K562 (cell line): ENCODE measurements at regions not wholly inside any gene's neighbourhood (a gene's known extent, or its start where the extent isn't known, plus 50 kb on each side); places are given as distances from the start of the nearest gene placed in this dataset.

ENCODE experiments used
- CBFA2T2 ChIP-seq: fragments of 450-650 bp; conservative IDR thresholded peaks from 2 replicates; pipeline ENCODE4 v1.6.1; 2017; ENCODE audit warnings: mild to moderate bottlenecking
- EP400 ChIP-seq: fragments of 450-650 bp; IDR thresholded peaks from 2 replicates; pipeline ENCODE4 v1.6.1; 2017; ENCODE audit warnings: antibody characterized with exemption, mild to moderate bottlenecking, moderate library complexity
- ETV1 ChIP-seq: fragments of 450-650 bp; conservative IDR thresholded peaks from 2 replicates; pipeline ENCODE4 v1.6.1; 2016; ENCODE audit warnings: missing genetic modification characterization, control low read depth, low read depth, missing compliant biosample characterization
- HNRNPLL ChIP-seq: fragments of 200-400 bp; formaldehyde crosslinking; IDR thresholded peaks from 2 replicates; pipeline ENCODE4 v1.6.1; 2017; ENCODE audit warnings: low read length, low read depth, mild to moderate bottlenecking; ENCODE audit not compliant: poor library complexity, severe bottlenecking
- LCOR ChIP-seq: sonication (generic); formaldehyde crosslinking; IDR thresholded peaks from 2 replicates; pipeline ENCODE4 v1.8.0; 2022; ENCODE audit warnings: mild to moderate bottlenecking, missing genetic modification reagents
- TEAD1 ChIP-seq, 2 experiments: fragments of 450-650 bp in 1 of 2; sonication (generic) in 1 of 2; formaldehyde crosslinking; IDR thresholded peaks; 2 replicates each; pipeline versions ENCODE4 v1.4.0 to v1.8.0; 2020 to 2022; ENCODE audit warnings: mild to moderate bottlenecking in 2 of 2, missing genetic modification reagents in 1 of 2
- TGIF2 ChIP-seq: sonication (generic); formaldehyde crosslinking; IDR thresholded peaks from 2 replicates; pipeline ENCODE4 v1.8.1; 2022; ENCODE audit warnings: mild to moderate bottlenecking, missing genetic modification reagents, moderate library complexity
- ZNF274 ChIP-seq: IDR thresholded peaks from 2 replicates; pipeline ENCODE4 v1.6.1; 2011; ENCODE audit warnings: low read depth, mild to moderate bottlenecking, low read length, moderate library complexity, borderline replicate concordance
- TF ChIP-seq, protein P1 (sequence below): fragments of 450-650 bp; IDR thresholded peaks from 2 replicates; pipeline ENCODE4 v1.6.1; 2016; ENCODE audit warnings: mild to moderate bottlenecking, moderate library complexity

GRCh38 chr6:105892577-105893262 is 193.4 kb upstream of the PRDM1 start (continued):
- TF ChIP-seq TGIF2 (CRISPR knock-in tag) (no peak), TEAD1 (CRISPR knock-in tag; IDR thresholded peaks at IDR 0.05) (no peak), HNRNPLL (no peak), EP400 (no peak), ZNF274 (no peak), CBFA2T2 (no peak), ETV1 (tag) (no peak), LCOR (CRISPR knock-in tag) (no peak)
- TF ChIP-seq, protein P1, sequence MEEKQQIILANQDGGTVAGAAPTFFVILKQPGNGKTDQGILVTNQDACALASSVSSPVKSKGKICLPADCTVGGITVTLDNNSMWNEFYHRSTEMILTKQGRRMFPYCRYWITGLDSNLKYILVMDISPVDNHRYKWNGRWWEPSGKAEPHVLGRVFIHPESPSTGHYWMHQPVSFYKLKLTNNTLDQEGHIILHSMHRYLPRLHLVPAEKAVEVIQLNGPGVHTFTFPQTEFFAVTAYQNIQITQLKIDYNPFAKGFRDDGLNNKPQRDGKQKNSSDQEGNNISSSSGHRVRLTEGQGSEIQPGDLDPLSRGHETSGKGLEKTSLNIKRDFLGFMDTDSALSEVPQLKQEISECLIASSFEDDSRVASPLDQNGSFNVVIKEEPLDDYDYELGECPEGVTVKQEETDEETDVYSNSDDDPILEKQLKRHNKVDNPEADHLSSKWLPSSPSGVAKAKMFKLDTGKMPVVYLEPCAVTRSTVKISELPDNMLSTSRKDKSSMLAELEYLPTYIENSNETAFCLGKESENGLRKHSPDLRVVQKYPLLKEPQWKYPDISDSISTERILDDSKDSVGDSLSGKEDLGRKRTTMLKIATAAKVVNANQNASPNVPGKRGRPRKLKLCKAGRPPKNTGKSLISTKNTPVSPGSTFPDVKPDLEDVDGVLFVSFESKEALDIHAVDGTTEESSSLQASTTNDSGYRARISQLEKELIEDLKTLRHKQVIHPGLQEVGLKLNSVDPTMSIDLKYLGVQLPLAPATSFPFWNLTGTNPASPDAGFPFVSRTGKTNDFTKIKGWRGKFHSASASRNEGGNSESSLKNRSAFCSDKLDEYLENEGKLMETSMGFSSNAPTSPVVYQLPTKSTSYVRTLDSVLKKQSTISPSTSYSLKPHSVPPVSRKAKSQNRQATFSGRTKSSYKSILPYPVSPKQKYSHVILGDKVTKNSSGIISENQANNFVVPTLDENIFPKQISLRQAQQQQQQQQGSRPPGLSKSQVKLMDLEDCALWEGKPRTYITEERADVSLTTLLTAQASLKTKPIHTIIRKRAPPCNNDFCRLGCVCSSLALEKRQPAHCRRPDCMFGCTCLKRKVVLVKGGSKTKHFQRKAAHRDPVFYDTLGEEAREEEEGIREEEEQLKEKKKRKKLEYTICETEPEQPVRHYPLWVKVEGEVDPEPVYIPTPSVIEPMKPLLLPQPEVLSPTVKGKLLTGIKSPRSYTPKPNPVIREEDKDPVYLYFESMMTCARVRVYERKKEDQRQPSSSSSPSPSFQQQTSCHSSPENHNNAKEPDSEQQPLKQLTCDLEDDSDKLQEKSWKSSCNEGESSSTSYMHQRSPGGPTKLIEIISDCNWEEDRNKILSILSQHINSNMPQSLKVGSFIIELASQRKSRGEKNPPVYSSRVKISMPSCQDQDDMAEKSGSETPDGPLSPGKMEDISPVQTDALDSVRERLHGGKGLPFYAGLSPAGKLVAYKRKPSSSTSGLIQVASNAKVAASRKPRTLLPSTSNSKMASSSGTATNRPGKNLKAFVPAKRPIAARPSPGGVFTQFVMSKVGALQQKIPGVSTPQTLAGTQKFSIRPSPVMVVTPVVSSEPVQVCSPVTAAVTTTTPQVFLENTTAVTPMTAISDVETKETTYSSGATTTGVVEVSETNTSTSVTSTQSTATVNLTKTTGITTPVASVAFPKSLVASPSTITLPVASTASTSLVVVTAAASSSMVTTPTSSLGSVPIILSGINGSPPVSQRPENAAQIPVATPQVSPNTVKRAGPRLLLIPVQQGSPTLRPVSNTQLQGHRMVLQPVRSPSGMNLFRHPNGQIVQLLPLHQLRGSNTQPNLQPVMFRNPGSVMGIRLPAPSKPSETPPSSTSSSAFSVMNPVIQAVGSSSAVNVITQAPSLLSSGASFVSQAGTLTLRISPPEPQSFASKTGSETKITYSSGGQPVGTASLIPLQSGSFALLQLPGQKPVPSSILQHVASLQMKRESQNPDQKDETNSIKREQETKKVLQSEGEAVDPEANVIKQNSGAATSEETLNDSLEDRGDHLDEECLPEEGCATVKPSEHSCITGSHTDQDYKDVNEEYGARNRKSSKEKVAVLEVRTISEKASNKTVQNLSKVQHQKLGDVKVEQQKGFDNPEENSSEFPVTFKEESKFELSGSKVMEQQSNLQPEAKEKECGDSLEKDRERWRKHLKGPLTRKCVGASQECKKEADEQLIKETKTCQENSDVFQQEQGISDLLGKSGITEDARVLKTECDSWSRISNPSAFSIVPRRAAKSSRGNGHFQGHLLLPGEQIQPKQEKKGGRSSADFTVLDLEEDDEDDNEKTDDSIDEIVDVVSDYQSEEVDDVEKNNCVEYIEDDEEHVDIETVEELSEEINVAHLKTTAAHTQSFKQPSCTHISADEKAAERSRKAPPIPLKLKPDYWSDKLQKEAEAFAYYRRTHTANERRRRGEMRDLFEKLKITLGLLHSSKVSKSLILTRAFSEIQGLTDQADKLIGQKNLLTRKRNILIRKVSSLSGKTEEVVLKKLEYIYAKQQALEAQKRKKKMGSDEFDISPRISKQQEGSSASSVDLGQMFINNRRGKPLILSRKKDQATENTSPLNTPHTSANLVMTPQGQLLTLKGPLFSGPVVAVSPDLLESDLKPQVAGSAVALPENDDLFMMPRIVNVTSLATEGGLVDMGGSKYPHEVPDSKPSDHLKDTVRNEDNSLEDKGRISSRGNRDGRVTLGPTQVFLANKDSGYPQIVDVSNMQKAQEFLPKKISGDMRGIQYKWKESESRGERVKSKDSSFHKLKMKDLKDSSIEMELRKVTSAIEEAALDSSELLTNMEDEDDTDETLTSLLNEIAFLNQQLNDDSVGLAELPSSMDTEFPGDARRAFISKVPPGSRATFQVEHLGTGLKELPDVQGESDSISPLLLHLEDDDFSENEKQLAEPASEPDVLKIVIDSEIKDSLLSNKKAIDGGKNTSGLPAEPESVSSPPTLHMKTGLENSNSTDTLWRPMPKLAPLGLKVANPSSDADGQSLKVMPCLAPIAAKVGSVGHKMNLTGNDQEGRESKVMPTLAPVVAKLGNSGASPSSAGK = no peak
